KMS-11 (cell line): ENCODE measurements at regions not wholly inside any gene's neighbourhood (a gene's known extent, or its start where the extent isn't known, plus 50 kb on each side); places are given as distances from the start of the nearest gene placed in this dataset.
A peak's percentile ranks its signal among the peaks of the same experiment; 100 is the strongest.

Experiments used
- H2AFZ ChIP-seq: fragments of 200-600 bp; sonication (generic); 2 replicates; pipeline ENCODE4 v1.6.1; 2016; ENCODE audit warnings: antibody characterized with exemption, mixed run types, low read depth
- H3K27ac ChIP-seq: fragments of 200-600 bp; sonication (generic); 2 replicates; pipeline ENCODE4 v1.6.1; 2016; ENCODE audit warnings: mild to moderate bottlenecking, mixed run types
- H3K27me3 ChIP-seq: fragments of 200-600 bp; sonication (generic); 2 replicates; pipeline ENCODE4 v1.6.1; 2017; ENCODE audit warnings: mild to moderate bottlenecking, low read depth, mixed run types, moderate library complexity; ENCODE audit not compliant: insufficient read depth
- H3K36me3 ChIP-seq: fragments of 200-600 bp; sonication (generic); 2 replicates; pipeline ENCODE4 v1.6.1; 2017; ENCODE audit warnings: mild to moderate bottlenecking, mixed run types; ENCODE audit not compliant: insufficient read depth
- H3K4me1 ChIP-seq: fragments of 200-600 bp; sonication (generic); 2 replicates; pipeline ENCODE4 v1.6.1; 2016; ENCODE audit warnings: mild to moderate bottlenecking, low read depth, mixed run types; ENCODE audit not compliant: poor library complexity, severe bottlenecking
- H3K4me2 ChIP-seq: fragments of 200-600 bp; sonication (generic); 2 replicates; pipeline ENCODE4 v1.7.0; 2016; ENCODE audit warnings: mild to moderate bottlenecking, mixed run types
- H3K4me3 ChIP-seq: fragments of 200-600 bp; sonication (generic); IDR thresholded peaks from 2 replicates; pipeline ENCODE4 v1.6.1; 2017; ENCODE audit warnings: low read depth, low read length, mixed read lengths; ENCODE audit not compliant: insufficient read depth
- H3K79me2 ChIP-seq: fragments of 200-600 bp; sonication (generic); 2 replicates; pipeline ENCODE4 v1.6.1; 2016; ENCODE audit warnings: low read depth, mixed run types; ENCODE audit not compliant: insufficient read depth
- H3K9ac ChIP-seq: fragments of 200-600 bp; sonication (generic); 2 replicates; pipeline ENCODE4 v1.6.1; 2016; ENCODE audit warnings: mild to moderate bottlenecking, mixed run types
- H4K20me1 ChIP-seq: fragments of 200-600 bp; sonication (generic); 2 replicates; pipeline ENCODE4 v1.6.1; 2016; ENCODE audit warnings: mild to moderate bottlenecking, mixed run types; ENCODE audit not compliant: insufficient read depth
- CTCF ChIP-seq: fragments of 200-600 bp; sonication (generic); conservative IDR thresholded peaks from 2 replicates; pipeline ENCODE4 v1.6.1; 2017; ENCODE audit warnings: low read depth, mild to moderate bottlenecking, antibody characterized with exemption, low read length, moderate library complexity, mixed read lengths

- no peaks in the 10 kb centered on the region for H3K36me3 ChIP-seq
- H3K4me1 ChIP-seq = no peaks in the 10 kb centered on the region
- no peak overlapping the region for H3K4me3 ChIP-seq
- H3K27ac ChIP-seq = no peak overlapping the region
- TF ChIP-seq CTCF = no peak
- no peak overlapping the region for H3K4me2 ChIP-seq
- H3K27me3 ChIP-seq = no peaks in the 10 kb centered on the region
- H3K9ac ChIP-seq = no peak overlapping the region
- H3K79me2 ChIP-seq = no peaks in the 10 kb centered on the region
- H2AFZ ChIP-seq = no peak overlapping the region
- no peaks in the 10 kb centered on the region for H4K20me1 ChIP-seq
These were observed 98.2 kb upstream of the BMPER start for GRCh38 chr7:33807155-33807530.

DNA sequence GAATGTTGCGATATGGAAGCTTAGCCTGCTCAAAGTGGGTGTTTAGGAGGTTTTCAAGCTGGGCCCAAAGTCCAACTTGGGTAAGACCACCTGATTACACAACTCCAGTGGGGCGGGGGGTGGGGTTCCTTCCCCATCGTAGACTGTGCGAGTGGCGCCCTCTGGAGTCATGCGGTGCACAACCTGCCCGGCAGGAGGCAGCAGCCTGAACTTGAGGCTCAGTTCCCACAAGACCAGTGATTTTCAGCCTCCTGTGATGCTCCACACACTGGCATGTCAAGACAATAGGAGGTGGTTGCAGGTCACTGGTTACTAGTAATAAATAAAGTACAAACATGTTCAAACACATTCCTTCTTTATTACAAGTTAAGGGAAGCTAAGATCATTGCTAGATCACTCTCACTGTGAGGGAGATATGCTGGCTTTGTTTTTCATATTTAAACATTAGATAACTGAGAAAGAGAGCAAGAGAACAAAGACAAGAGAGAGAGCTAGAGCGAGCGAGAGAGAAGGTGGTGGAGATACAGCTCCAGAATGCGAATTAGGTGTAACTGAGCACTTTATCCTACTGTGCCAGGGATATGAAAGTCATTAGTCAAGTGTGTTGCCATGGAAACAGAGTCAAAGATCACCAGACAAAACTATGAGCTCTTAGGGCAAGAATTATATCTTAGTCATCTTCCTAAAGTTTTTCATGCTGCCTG is 97.4 kb upstream of the BMPER start:
- no peak overlapping the region for H3K9ac ChIP-seq

DNA sequence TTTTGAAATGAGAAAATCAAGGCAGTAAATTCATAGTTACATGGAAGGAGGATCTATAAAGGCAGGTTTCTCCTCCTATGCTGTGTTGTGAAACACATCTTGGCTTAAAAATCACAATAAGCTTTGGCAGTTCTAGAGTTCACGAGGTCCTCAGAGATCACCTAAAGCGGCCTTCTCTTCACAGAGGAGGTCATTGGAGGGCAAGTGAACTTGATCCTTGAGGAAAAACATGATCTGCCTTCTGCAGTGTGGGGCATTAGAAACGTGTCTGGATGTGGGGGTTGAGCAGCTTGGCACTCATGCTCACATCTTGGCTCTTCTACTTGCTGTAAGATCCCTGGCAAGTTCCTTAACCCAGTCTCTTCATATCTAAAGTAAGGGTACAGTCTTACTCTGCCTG is 96.1 kb upstream of the BMPER start:
- H4K20me1 ChIP-seq = no peaks in the 10 kb centered on the region
- H3K27ac ChIP-seq = no peak overlapping the region
- H2AFZ ChIP-seq = no peak overlapping the region
- no peak overlapping the region for H3K4me3 ChIP-seq
- no peak overlapping the region for H3K9ac ChIP-seq
- no peaks in the 10 kb centered on the region for H3K79me2 ChIP-seq
- no peak overlapping the region for H3K4me2 ChIP-seq
- no peaks in the 10 kb centered on the region for H3K27me3 ChIP-seq
- TF ChIP-seq CTCF = no peak
- H3K4me1 ChIP-seq = no peaks in the 10 kb centered on the region
- no peaks in the 10 kb centered on the region for H3K36me3 ChIP-seq

More for the DNA sequence above, 97.4 kb upstream of the BMPER start:
- H3K27ac ChIP-seq = no peak overlapping the region
- no peaks in the 10 kb centered on the region for H3K27me3 ChIP-seq
- no peaks in the 10 kb centered on the region for H3K36me3 ChIP-seq
- H3K4me3 ChIP-seq = no peak overlapping the region
- no peaks in the 10 kb centered on the region for H3K79me2 ChIP-seq
- peak; percentile 34 for TF ChIP-seq CTCF
- H2AFZ ChIP-seq = no peak overlapping the region
- H3K4me1 ChIP-seq = no peaks in the 10 kb centered on the region
- no peaks in the 10 kb centered on the region for H4K20me1 ChIP-seq
- no peak overlapping the region for H3K4me2 ChIP-seq

- Histone ChIP-seq H3K4me2 (no peak overlapping the region), H4K20me1 (no peaks in the 10 kb centered on the region), H3K79me2 (no peaks in the 10 kb centered on the region), H3K9ac (no peak overlapping the region), H3K27ac (no peak overlapping the region), H3K27me3 (no peaks in the 10 kb centered on the region), H3K4me3 (no peak overlapping the region), H2AFZ (no peak overlapping the region), H3K4me1 (no peaks in the 10 kb centered on the region), H3K36me3 (no peaks in the 10 kb centered on the region)
- TF ChIP-seq CTCF = no peak
These were observed 95.0 kb upstream of the BMPER start for GRCh38 chr7:33810356-33810755.
